ENCODE measurements at regions not wholly inside any gene's neighbourhood (a gene's known extent, or its start where the extent isn't known, plus 50 kb on each side); places are given as distances from the start of the nearest gene placed in this dataset.

GRCh38 chr11:123351375-123351774 is 78.7 kb upstream of the GRAMD1B start:
- TF ChIP-seq POLR2A (IDR thresholded peaks at IDR 0.05) = no peak
- no peak for TF ChIP-seq CTCF (IDR thresholded peaks at IDR 0.05 in 4 of 5, conservative IDR thresholded peaks at IDR 0.05 in 1 of 5)
